ENCODE measurements at regions not wholly inside any gene's neighbourhood (a gene's known extent, or its start where the extent isn't known, plus 50 kb on each side); places are given as distances from the start of the nearest gene placed in this dataset.
A peak's percentile ranks its signal among the peaks of the same experiment; 100 is the strongest.

GRCh38 chr9:89554307-89555035 lies 50.3 kb upstream of the GADD45G start:
- TF ChIP-seq NR3C1 (CRISPR knock-in tag; conservative IDR thresholded peaks at IDR 0.05; ENCODE audit: low read depth) (no peak), ZNF121 (CRISPR knock-in tag; IDR thresholded peaks at IDR 0.05) (no peak), TEAD1 (CRISPR knock-in tag; IDR thresholded peaks at IDR 0.05) (no peak), CREM (CRISPR knock-in tag; IDR thresholded peaks at IDR 0.05) (no peak), FOXP4 (CRISPR knock-in tag; IDR thresholded peaks at IDR 0.05) (no peak), ZNF425 (CRISPR knock-in tag; conservative IDR thresholded peaks at IDR 0.05) (no peak), STAT6 (CRISPR knock-in tag; conservative IDR thresholded peaks at IDR 0.05; ENCODE audit: low read depth) (no peak), ZNF219 (CRISPR knock-in tag; IDR thresholded peaks at IDR 0.05; ENCODE audit: borderline replicate concordance) (no peak)
- no peak for ATAC-seq
- CTCF ChIA-PET = interaction anchor here (2.5 to 4.6 kb wide), 2 partner anchors 10 to 125 kb away, joined by 15 to 20 read pairs; no protein-coding TSS in a partner anchor

GRCh38 chr9:89553451-89554010 lies 51.3 kb upstream of the GADD45G start:
- POLR2A ChIA-PET = no interaction called here
- no peaks in the 10 kb centered on the region; the same call in 1 of the 2 replicates for H3K36me3 Mint-ChIP-seq
- CTCF ChIA-PET = interaction anchor here (0.7 to 4.6 kb wide), 5 partner anchors 11 to 125 kb away, joined by 3 to 20 read pairs (median 3); no protein-coding TSS in a partner anchor
- peak overlapping the region; percentile 67; the same call in 1 of the 2 replicates for H3K27ac Mint-ChIP-seq
- ATAC-seq (peak; percentile 57), DNase-seq (ENCODE audit: low spot score) (no peak)
- no peak overlapping the region for H3K4me3 Mint-ChIP-seq
- H3K4me1 Mint-ChIP-seq = peaks cover 29% of the 10 kb centered on the region
- peaks cover 11% of the 10 kb centered on the region for H3K9me3 Mint-ChIP-seq
- H3K27me3 Mint-ChIP-seq (ENCODE audit: low read depth) = peaks cover 3% of the 10 kb centered on the region; the same call in 1 of the 2 replicates
- TF ChIP-seq ZNF263 (CRISPR knock-in tag; IDR thresholded peaks at IDR 0.05; ENCODE audit: low read depth) (no peak), FOXK1 (CRISPR knock-in tag; IDR thresholded peaks at IDR 0.05) (no peak), ZSCAN18 (CRISPR knock-in tag; IDR thresholded peaks at IDR 0.05) (no peak), AFF4 (CRISPR knock-in tag; IDR thresholded peaks at IDR 0.05; ENCODE audit: borderline replicate concordance) (no peak), NFYB (CRISPR knock-in tag; conservative IDR thresholded peaks at IDR 0.05; ENCODE audit: low read depth) (no peak), IRF1 (CRISPR knock-in tag; IDR thresholded peaks at IDR 0.05) (no peak), ETV6 (CRISPR knock-in tag; IDR thresholded peaks at IDR 0.05) (no peak), ZNF671 (CRISPR knock-in tag; IDR thresholded peaks at IDR 0.05) (no peak), MYBL2 (CRISPR knock-in tag; IDR thresholded peaks at IDR 0.05) (no peak)

More at GRCh38 chr9:89554307-89555035, 50.3 kb upstream of the GADD45G start:
- no peaks in the 10 kb centered on the region; the same call in 1 of the 2 replicates for H3K36me3 Mint-ChIP-seq
- H3K4me3 Mint-ChIP-seq = no peak overlapping the region
- no peak overlapping the region for H3K27ac Mint-ChIP-seq
- POLR2A ChIA-PET = no interaction called here
- H3K4me1 Mint-ChIP-seq = peaks cover 29% of the 10 kb centered on the region
- H3K27me3 Mint-ChIP-seq (ENCODE audit: low read depth) = peaks cover 3% of the 10 kb centered on the region; the same call in 1 of the 2 replicates
- DNase-seq (ENCODE audit: low spot score) = no peak
- H3K9me3 Mint-ChIP-seq = peaks cover 12% of the 10 kb centered on the region
